ENCODE measurements at regions not wholly inside any gene's neighbourhood (a gene's known extent, or its start where the extent isn't known, plus 50 kb on each side); places are given as distances from the start of the nearest gene placed in this dataset.
A peak's percentile ranks its signal among the peaks of the same experiment; 100 is the strongest.

DNA sequence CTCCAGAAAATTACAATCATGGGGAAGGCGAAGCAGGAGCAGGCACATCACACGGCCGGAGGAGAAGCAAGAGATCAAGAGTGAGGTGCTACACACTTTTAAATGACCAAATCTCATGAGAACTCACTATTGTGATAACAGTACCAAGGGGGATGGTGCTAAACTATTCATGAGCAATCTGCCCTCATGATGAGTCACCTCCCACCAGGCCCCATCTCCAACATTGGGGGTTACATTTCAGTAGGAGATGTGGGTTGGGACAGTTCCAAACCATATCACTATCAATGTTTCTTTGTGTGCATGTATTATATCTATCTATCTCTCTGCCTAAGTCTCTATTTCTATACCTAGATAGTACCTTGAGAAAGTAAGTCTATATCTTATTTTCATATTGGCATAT, 724.8 kb downstream of the CDH11 start:
- Histone ChIP-seq H3K4me3 (no peak overlapping the region), H3K27me3 (no peaks in the 10 kb centered on the region), H3K36me3 (no peaks in the 10 kb centered on the region), H3K27ac (no peak overlapping the region), H3K4me1 (peaks cover 0 to 15% (median 1%) of the 10 kb centered on the region in 12 donors), H3K9me3 (no peaks in the 10 kb centered on the region)
- 87 to 92% (median 91%) methylated on average over 3 of the region's 3 CpGs for WGBS, 4 donors
- TF ChIP-seq, protein P1, sequence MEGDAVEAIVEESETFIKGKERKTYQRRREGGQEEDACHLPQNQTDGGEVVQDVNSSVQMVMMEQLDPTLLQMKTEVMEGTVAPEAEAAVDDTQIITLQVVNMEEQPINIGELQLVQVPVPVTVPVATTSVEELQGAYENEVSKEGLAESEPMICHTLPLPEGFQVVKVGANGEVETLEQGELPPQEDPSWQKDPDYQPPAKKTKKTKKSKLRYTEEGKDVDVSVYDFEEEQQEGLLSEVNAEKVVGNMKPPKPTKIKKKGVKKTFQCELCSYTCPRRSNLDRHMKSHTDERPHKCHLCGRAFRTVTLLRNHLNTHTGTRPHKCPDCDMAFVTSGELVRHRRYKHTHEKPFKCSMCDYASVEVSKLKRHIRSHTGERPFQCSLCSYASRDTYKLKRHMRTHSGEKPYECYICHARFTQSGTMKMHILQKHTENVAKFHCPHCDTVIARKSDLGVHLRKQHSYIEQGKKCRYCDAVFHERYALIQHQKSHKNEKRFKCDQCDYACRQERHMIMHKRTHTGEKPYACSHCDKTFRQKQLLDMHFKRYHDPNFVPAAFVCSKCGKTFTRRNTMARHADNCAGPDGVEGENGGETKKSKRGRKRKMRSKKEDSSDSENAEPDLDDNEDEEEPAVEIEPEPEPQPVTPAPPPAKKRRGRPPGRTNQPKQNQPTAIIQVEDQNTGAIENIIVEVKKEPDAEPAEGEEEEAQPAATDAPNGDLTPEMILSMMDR (IDR thresholded peaks at IDR 0.05), result no peak
- no peak for TF ChIP-seq POLR2A (IDR thresholded peaks at IDR 0.05)
- DNase-seq, result no peak
- intact Hi-C loops (cut with DNase I), result no loop called here
- ATAC-seq, result no peak

DNA sequence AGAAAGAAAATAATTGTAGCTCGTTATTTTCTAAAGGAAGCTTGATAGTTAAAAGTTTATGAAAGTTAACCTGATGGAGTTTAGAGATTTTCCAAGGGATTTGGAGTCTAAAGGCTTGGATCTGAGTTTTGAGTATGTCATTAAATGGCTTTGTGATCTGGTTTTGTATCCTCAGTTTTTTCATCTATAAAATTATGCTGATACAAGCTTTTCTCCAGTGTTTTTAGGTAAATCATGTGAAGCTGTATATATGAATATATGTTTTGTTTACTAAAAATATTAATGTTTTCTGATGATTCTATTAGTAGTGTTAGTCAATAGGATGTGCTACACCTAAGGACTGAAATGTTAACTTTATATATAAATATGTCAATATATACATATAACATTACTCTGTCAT, 727.8 kb downstream of the CDH11 start:
- intact Hi-C loops (cut with DNase I), result no loop called here

DNA sequence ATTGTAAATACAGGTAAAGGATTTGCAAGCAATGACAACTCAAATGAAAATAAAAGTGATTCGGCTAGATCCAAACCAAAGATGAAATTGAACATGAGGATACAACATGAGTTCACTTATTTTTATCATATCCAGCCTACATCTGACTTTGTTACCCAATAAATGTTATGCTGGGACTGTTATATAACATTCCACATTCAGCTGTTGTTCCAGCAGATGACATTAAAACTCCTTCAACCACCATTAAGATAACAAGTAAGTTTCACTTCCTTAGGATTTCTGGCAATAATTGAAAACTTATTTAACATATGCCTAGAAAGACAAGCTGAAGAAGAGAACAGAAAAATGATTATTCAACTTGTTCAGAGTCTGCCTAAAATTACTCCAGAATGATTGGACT, 729.4 kb downstream of the CDH11 start:
- no peak for DNase-seq
- H3K9me3 ChIP-seq, result no peaks in the 10 kb centered on the region
- peaks cover 0 to 17% (median 0%) of the 10 kb centered on the region in 12 donors for H3K4me1 ChIP-seq
- ATAC-seq, result no peak
- TF ChIP-seq, protein P1 (IDR thresholded peaks at IDR 0.05), result no peak
- TF ChIP-seq POLR2A (IDR thresholded peaks at IDR 0.05), result no peak
- intact Hi-C loops (cut with DNase I), result no loop called here
- no peak overlapping the region for H3K4me3 ChIP-seq
- H3K36me3 ChIP-seq, result no peaks in the 10 kb centered on the region
- H3K27ac ChIP-seq, result no peak overlapping the region
- 67 to 85% (median 80%) methylated on average over 1 of the region's 1 CpG for WGBS, 4 donors
- no peaks in the 10 kb centered on the region for H3K27me3 ChIP-seq

More for the DNA sequence above, 727.8 kb downstream of the CDH11 start:
- H3K36me3 ChIP-seq, result no peaks in the 10 kb centered on the region
- no peaks in the 10 kb centered on the region for H3K27me3 ChIP-seq
- H3K27ac ChIP-seq, result no peak overlapping the region
- H3K4me1 ChIP-seq, result peaks cover 0 to 26% (median 2%) of the 10 kb centered on the region in 12 donors
- H3K9me3 ChIP-seq, result no peaks in the 10 kb centered on the region
- ATAC-seq, result no peak
- 81 to 93% (median 87%) methylated on average over 1 of the region's 1 CpG for WGBS, 4 donors
- no peak for DNase-seq
- no peak overlapping the region for H3K4me3 ChIP-seq
- TF ChIP-seq, protein P1 (IDR thresholded peaks at IDR 0.05), result no peak
- no peak for TF ChIP-seq POLR2A (IDR thresholded peaks at IDR 0.05)

DNA sequence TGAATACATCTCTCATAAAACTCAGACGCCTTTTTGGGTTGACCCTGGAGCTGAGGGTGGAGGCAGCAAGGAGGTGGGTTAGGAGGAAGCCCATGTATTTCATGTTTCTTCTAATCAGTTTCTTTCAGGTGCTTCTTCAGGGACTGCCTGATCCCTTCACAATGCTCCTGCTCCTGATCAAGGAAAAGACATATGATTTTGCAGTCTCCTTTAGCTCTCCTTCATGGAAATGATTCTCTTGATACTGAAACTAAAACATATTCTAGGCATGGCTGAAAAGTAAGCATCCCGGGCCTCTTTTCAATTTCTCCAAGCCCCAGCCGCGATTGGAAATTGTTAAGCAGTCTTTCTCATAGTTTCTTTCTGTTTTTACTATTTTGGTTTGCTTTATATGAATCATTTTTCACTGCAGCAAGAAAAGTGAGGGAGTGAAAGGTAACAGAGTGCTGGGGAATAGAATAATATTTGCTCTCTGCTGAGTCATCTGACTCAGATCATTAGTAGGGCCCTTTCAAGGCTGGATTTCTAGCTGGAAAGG, 730.7 kb downstream of the CDH11 start:
- DNase-seq, result no peak
- Histone ChIP-seq H3K27me3 (no peaks in the 10 kb centered on the region), H3K4me1 (peaks cover 0 to 16% (median 0%) of the 10 kb centered on the region in 12 donors), H3K4me3 (peak overlapping the region in 4 of 12 donors; percentile 3 to 25 (median 10)), H3K36me3 (no peaks in the 10 kb centered on the region), H3K9me3 (no peaks in the 10 kb centered on the region), H3K27ac (peak overlapping the region in 10 of 12 donors; percentile 1 to 56 (median 35))
- intact Hi-C loops (cut with DNase I), result no loop called here
- peak in 1 of 4 donors; percentile 41 for ATAC-seq
- WGBS, 4 donors, result 70 to 79% (median 74%) methylated on average over 4 of the region's 4 CpGs
- TF ChIP-seq, protein P1 (IDR thresholded peaks at IDR 0.05), result no peak
- no peak for TF ChIP-seq POLR2A (IDR thresholded peaks at IDR 0.05)
